KBM-7 (cell line): ENCODE measurements at regions not wholly inside any gene's neighbourhood (a gene's known extent, or its start where the extent isn't known, plus 50 kb on each side); places are given as distances from the start of the nearest gene placed in this dataset.
"Not testable (repeated sequence)": the region's sequence is repeated elsewhere in the genome, so short reads cannot be mapped to it uniquely, and the experiment has no call there.

Experiments used
- DNase-seq: peaks from one replicate; pipeline ENCODE4 v3.0.0-alpha.2; 2015
- in situ Hi-C: fragments of 300-500 bp; cut with MboI; formaldehyde crosslinking; loops from 2 replicates; pipeline ENCODE4 v1.14.3; 2020; ENCODE audit warnings: low sequenced_read_pairs, low pct_unique_long_range_greater_than_20kb, mixed read lengths

- DNase-seq = no peak
- in situ Hi-C loops = no loop called here
These were observed 174.3 kb downstream of the KLF13 start for GRCh38 chr15:31500766-31501449.

DNA sequence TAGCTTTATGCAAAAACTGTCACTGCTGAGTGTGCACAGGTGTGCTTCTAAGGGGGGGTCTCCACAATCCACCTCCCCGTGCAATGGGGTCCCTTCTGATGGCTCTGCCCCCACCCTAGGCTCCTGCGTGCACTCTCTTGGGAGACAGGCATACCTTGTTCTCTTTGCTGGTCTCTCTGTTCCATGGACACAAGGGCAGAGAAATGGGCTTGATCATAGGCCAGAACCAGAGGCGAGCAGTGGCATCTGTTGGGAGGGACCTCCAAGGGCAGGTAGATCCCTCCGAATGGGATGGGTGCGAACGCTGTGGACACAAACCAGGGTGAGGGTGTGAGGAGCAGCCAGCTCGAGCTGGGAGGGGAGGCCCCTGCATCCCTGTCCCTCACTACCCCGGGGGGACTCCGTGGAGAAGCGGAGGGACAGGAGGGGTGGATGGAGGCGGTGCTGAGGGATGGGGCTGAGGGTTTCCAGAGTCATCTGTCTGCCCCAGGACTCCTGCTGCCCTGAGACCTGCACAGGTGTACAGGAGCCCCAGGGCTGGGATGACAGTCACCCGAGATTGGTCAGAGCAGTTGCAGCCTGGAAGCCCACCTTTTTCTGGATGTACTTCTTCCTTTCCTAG is 175.0 kb downstream of the KLF13 start:
- no peak for DNase-seq
- in situ Hi-C loops = no loop called here

DNA sequence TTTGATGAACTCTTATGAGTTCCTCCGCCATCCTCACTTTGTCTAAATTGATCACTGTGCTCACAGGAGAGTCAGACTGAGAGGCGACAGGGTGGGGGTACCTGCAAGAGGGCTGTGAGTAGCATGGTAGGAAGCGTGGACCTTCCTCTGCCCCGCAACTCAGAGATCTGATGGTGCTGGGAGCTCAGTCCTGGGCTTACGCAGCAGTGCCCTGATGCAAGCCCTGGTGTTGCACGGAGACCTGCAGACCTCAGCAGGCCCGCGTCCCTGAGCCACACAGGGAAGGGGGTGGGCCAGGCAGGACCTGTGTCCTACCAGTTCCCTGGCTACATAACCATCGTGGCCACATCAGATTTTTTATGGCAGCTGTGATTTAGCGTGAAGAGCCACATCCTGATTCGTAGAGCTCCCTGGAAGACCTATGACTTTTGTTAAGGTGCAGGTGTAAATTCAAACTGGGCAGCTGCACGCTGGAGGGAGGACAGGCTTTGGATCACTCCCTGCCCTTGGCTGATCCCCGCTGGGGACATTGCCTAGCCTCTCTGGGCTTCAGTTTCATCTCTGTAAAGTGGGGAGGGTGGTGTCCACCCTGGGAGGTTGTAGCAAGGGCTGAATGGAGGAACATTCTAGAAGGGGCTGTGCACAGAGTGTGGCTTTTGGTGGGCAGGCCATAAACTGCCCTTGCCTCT is 176.1 kb downstream of the KLF13 start:
- DNase-seq = no peak
- in situ Hi-C loops = no loop called here

DNA sequence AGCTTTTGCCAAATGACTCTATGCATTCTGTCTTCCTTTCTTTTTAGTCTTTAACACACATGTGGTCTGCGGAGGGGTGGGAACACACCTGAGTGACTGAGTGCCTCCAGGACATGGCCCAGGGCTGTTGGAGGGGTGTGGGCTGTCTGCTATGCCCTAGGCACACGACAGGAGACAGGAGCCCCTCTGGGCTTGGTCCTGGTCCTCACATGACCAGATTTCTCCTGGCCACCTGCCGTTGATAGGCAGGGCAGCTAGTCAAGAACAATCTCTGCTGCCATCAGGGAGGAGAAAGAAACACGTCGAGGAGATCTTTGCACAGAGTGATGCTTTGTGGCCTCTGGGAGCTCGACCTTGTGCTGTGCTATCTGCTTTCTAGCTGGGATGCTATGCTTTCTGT is 176.6 kb downstream of the KLF13 start:
- in situ Hi-C loops = no loop called here
- no peak for DNase-seq

- in situ Hi-C loops = no loop called here
- no peak for DNase-seq
These were observed 177.3 kb downstream of the KLF13 start for GRCh38 chr15:31503758-31504461.

DNA sequence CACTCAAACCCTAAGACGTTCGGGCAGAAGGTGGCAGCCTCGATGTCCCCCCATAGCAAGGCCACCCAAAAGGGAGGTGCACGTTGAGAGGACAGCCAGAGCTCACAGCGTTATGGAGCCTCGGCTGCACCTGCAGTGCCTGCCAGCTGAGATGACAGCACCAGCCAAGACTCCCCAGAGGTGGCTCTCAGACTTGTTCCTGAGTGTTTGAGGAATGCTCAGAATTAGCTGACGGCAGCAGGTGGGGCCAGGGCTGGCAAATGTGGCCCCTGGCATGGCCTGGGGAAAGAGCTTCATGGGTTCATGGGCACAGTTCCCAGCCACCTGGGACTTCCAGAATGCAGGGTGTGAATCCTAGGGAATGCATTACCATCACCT is 177.8 kb downstream of the KLF13 start:
- no peak for DNase-seq
- in situ Hi-C loops = no loop called here

DNA sequence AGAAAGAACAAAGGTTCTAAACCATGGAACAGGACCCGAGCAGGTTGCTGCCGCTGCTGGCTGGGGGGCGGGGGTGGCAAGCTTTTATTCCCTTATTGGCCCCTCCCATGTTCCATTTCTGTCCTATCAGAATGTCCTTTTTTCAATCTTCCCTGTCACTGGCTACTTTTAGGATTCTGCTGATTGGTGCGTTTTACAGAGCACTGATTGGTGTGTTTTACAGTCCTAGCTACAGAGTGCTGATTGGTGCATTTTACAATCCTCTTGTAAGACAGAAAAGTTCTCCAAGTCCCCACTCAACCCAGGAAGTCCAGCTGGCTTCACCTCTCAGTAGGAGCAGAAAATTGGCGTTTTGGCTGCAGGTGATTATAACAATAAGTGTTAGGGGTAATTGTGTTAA is 180.9 kb downstream of the KLF13 start:
- DNase-seq, in situ Hi-C loops: not testable (repeated sequence)

GRCh38 chr15:31508656-31509055 is 182.0 kb downstream of the KLF13 start:
- no peak for DNase-seq
- in situ Hi-C loops = no loop called here

DNA sequence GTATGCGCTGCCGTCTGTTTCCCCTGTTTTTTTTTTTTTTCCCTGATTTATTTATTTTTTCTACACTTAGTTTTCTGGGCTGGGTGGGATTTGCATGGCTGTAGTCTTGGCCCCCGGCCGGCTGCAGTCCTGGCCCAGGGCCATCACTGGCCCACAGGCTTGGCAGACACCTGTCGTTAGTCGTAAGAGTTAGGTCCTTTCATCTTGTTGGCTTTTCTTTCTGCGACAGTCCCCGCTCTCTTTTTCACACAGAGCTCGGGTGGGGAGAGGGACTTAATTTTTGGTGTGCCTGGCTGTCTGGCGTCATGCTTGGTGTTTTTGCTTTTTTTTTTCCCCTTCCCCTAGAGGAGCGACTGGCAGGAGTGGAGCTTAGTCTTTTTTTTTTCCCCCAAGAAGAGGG is 183.4 kb downstream of the KLF13 start:
- in situ Hi-C loops = no loop called here
- no peak for DNase-seq

GRCh38 chr15:31511707-31512310 is 185.2 kb downstream of the KLF13 start:
- in situ Hi-C loops = no loop called here
- no peak for DNase-seq

DNA sequence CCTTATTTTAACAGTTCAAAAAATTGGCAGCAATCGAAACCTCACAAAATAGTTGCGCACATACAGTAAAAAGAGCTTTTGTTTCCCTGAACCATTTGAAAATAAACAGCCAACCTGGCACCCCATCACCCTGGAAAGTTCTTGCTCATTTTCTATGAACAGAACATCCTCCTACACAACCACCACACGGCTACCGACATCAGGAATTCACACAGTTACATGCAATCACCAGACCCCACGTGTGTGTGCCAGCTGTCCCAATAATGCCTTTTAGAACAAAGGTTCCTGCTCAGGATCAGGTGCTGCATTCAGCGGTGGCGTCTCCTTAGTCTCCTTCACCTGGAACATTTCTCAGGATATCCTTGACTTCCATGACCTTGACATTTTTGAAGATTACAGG is 186.5 kb downstream of the KLF13 start:
- in situ Hi-C loops = no loop called here
- no peak for DNase-seq

GRCh38 chr15:31516440-31516839 is 189.8 kb downstream of the KLF13 start:
- in situ Hi-C loops = no loop called here
- DNase-seq = no peak

- DNase-seq = no peak
- in situ Hi-C loops = no loop called here
These were observed 190.2 kb downstream of the KLF13 start for GRCh38 chr15:31516874-31517273.

- in situ Hi-C loops = no loop called here
These were observed 191.1 kb downstream of the KLF13 start for GRCh38 chr15:31517711-31518110.

DNA sequence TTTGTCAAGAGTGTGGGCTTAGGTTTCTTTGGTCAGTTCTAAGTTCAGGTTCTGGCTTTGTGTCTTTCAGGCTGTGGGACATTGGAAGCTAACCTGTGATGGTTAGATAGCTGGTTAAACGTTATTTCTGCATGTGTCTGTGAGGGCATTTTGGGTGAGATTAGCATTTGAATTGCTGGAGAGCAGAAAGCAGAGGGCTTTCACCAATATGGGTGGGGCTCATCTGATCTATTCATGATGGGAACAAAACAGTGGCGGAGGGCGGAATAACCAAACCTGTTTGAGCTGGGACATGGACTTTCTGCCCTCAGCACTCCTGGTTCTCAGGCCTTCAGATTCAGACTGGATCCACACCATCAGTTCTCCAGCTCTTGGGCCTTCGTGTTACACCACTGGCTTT is 195.4 kb downstream of the KLF13 start:
- DNase-seq = no peak
- in situ Hi-C loops = no loop called here

More at GRCh38 chr15:31517711-31518110, 191.1 kb downstream of the KLF13 start:
- no peak for DNase-seq

DNA sequence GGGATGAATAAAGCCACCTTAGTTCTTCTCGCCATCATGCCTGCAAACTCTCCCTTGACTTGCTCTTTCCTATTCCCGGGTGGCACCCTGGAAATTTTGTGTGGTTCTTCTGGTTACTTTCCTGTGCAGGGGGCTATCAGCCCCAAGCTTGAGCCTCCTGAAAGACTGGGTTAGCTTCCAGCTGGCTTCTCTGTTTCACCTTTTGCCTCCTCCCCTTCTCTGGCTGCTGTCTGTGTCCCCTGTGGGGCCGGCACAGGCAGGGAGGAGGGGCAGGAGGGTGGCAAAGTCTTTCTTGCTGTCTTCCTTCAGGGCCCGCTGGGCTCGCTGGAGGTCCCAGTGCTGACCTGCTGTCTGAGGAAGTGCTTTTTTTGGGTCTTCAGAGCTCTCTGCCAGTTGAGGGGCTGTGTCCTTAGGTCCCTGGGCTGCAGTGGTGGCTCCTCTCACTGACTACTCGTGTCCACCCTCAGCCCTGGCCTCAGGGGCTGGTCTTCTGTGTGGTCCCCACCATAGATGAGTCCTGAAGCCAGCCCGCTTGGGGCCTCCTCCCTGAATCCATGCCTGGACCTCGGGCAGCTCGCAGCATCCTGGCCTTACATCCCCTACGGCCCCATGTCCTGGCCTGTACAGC is 196.5 kb downstream of the KLF13 start:
- in situ Hi-C loops = no loop called here
- no peak for DNase-seq

DNA sequence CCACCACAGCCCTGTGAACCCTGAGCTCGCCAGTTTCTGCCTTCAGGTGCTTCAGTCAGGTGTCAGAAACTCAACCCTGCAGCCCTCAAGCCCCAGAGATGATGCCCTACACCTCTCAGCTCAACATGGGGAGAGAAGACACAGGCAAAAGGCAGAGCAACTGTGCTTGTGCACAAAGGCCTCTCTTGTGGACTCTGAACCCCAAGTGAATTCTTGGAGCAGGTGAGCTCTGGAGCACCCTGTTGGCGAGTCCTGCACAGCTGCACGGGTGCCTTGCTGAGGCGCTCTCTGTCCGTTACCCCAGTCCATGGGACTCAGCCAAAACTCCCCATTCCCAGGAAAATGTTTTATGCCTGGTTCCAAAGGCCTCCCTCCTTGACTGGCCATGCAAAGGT is 197.0 kb downstream of the KLF13 start:
- in situ Hi-C loops = no loop called here
- no peak for DNase-seq

DNA sequence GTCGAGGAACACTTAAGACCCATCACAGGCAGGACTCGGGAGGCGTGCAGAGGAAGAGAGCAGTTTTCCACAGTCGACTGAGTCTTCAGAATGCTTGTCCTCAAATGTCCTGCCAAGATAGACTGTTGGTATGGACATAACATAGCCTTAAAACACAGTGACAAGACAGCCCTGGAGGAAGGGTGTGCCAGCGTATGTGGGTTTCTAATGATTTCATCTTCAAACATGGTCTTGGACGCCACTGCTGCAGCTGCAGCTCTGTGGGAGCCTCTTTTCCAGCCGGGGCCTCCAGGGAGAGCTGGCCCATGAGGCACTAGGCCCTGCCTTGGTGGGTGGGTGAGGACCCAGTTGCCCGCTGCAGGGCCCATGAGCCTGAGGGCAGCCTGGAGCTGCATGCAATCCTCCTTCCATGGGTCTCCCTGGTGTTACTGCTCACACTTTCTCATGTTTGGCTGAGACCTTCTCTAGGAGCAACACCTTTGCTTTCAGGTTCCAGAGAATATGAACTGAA is 198.6 kb downstream of the KLF13 start:
- DNase-seq = no peak
- in situ Hi-C loops = no loop called here
